GM23248 (cell line): ENCODE measurements at regions not wholly inside any gene's neighbourhood (a gene's known extent, or its start where the extent isn't known, plus 50 kb on each side); places are given as distances from the start of the nearest gene placed in this dataset.
A peak's percentile ranks its signal among the peaks of the same experiment; 100 is the strongest.

Source experiments
- DNase-seq: peaks from one replicate; pipeline ENCODE4 v3.0.0-alpha.2; 2015
- H2AFZ ChIP-seq: fragments of 200-600 bp; sonication (generic); 2 replicates; pipeline ENCODE4 v1.6.1; 2016; ENCODE audit warnings: antibody characterized with exemption
- H3F3A ChIP-seq: fragments of 200-600 bp; sonication (generic); 2 replicates; pipeline ENCODE4 v1.6.1; 2016; ENCODE audit warnings: mild to moderate bottlenecking, antibody characterized with exemption, mixed run types; ENCODE audit not compliant: insufficient read depth
- H3K27ac ChIP-seq: fragments of 200-600 bp; sonication (generic); 2 replicates; pipeline ENCODE4 v1.5.1; 2016; ENCODE audit warnings: mild to moderate bottlenecking
- H3K27me3 ChIP-seq: fragments of 200-600 bp; sonication (generic); replicated peaks from 2 replicates; pipeline ENCODE4 v1.6.1; 2016; ENCODE audit warnings: mild to moderate bottlenecking; ENCODE audit not compliant: insufficient read depth
- H3K36me3 ChIP-seq: fragments of 200-600 bp; sonication (generic); 2 replicates; pipeline ENCODE4 v1.6.1; 2016; ENCODE audit warnings: low read depth, mild to moderate bottlenecking
- H3K4me1 ChIP-seq: fragments of 200-600 bp; sonication (generic); 2 replicates; pipeline ENCODE4 v1.6.1; 2016; ENCODE audit warnings: mild to moderate bottlenecking; ENCODE audit not compliant: insufficient read depth
- H3K4me2 ChIP-seq: fragments of 200-600 bp; sonication (generic); one replicate; pipeline ENCODE4 v1.6.1; 2016; ENCODE audit warnings: mild to moderate bottlenecking; ENCODE audit not compliant: unreplicated experiment
- H3K4me3 ChIP-seq: fragments of 200-600 bp; sonication (generic); 2 replicates; pipeline ENCODE4 v1.5.1; 2016; ENCODE audit warnings: mild to moderate bottlenecking
- H3K79me2 ChIP-seq: fragments of 200-600 bp; sonication (generic); 2 replicates; pipeline ENCODE4 v1.6.1; 2016; ENCODE audit warnings: mild to moderate bottlenecking; ENCODE audit not compliant: insufficient read depth
- H3K9ac ChIP-seq: fragments of 200-600 bp; sonication (generic); 2 replicates; pipeline ENCODE4 v1.6.1; 2016; ENCODE audit warnings: mild to moderate bottlenecking
- H3K9me2 ChIP-seq: fragments of 200-600 bp; sonication (generic); 2 replicates; pipeline ENCODE4 v1.6.1; 2016; ENCODE audit warnings: mixed run types, mild to moderate bottlenecking, moderate library complexity; ENCODE audit not compliant: insufficient read depth
- H3K9me3 ChIP-seq: fragments of 200-600 bp; sonication (generic); one replicate; pipeline ENCODE4 v1.6.1; 2017; ENCODE audit warnings: low read depth
- H4K20me1 ChIP-seq: fragments of 200-600 bp; sonication (generic); 2 replicates; pipeline ENCODE4 v1.6.0; 2016; ENCODE audit not compliant: insufficient read depth
- EZH2 ChIP-seq: fragments of 200-600 bp; sonication (generic); IDR thresholded peaks from 2 replicates; pipeline ENCODE4 v1.6.1; 2018; ENCODE audit warnings: antibody characterized with exemption, mild to moderate bottlenecking; ENCODE audit not compliant: insufficient read depth, poor library complexity, severe bottlenecking
- EZH2phosphoT487 ChIP-seq: fragments of 200-600 bp; sonication (generic); IDR thresholded peaks from 2 replicates; pipeline ENCODE4 v1.6.1; 2018; ENCODE audit warnings: antibody characterized with exemption, moderate library complexity, mild to moderate bottlenecking, low read depth; ENCODE audit not compliant: insufficient read depth
- WGBS, 2 experiments: methylation state at CpG; one replicate each; pipeline ENCODE4 v1.1.6; 2015 to 2017; ENCODE audit warnings: low lambda C conversion rate in 2 of 2, low coverage in 1 of 2; ENCODE audit errors: missing lambda C conversion rate in 2 of 2; 5-methylcytosine and 5-hydroxymethylcytosine counted together
- in situ Hi-C: fragments of 300-500 bp; cut with MboI; formaldehyde crosslinking; loops from 2 replicates; pipeline ENCODE4 v1.15.0; 2020

GRCh38 chr5:173554038-173554955 is 62.2 kb downstream of the BOD1 start:
- in situ Hi-C loops: no loop called here
- no peak overlapping the region for H3K9ac ChIP-seq
- no peak overlapping the region for H3K27ac ChIP-seq
- H3K4me3 ChIP-seq: no peak overlapping the region
- WGBS, 2 experiments: 59 to 61% methylated on average over 12 of the region's 12 CpGs
- H3F3A ChIP-seq: no peaks in the 10 kb centered on the region
- H3K4me2 ChIP-seq: no peak overlapping the region
- no peaks in the 10 kb centered on the region for H3K9me3 ChIP-seq
- no peaks in the 10 kb centered on the region for H3K79me2 ChIP-seq
- no peaks in the 10 kb centered on the region for H3K27me3 ChIP-seq
- H2AFZ ChIP-seq: no peak overlapping the region
- no peaks in the 10 kb centered on the region for H3K9me2 ChIP-seq
- no peaks in the 10 kb centered on the region for H3K4me1 ChIP-seq
- DNase-seq: peak; percentile 8
- no peaks in the 10 kb centered on the region for H4K20me1 ChIP-seq
- TF ChIP-seq EZH2phosphoT487 (no peak), EZH2 (no peak)
- H3K36me3 ChIP-seq: no peaks in the 10 kb centered on the region

DNA sequence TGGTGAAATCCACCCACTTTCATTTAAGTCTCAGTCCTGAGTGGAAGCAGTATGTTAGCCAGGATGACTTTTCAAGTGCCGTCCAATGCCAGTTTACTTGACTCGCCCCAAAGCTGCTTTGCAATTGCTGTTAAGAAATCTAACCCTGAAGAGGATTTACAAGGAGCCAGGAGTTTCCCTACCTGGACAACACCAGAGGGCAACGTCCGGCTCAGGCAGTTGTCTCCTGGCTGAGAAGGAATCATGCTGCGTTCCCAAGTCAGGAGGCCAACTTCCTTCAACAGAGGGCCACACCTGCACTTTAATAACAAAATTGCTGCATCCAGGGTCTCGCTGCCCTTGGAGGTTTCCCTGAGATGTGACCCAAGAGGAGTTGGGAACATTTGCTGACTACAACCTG is 65.8 kb downstream of the BOD1 start:
- Histone ChIP-seq H3K9me3 (no peaks in the 10 kb centered on the region), H3K79me2 (no peaks in the 10 kb centered on the region), H3K27me3 (no peaks in the 10 kb centered on the region), H2AFZ (no peak overlapping the region), H3F3A (no peaks in the 10 kb centered on the region), H3K36me3 (no peaks in the 10 kb centered on the region), H4K20me1 (no peaks in the 10 kb centered on the region), H3K9me2 (no peaks in the 10 kb centered on the region), H3K4me2 (no peak overlapping the region), H3K4me1 (no peaks in the 10 kb centered on the region), H3K27ac (no peak overlapping the region), H3K4me3 (no peak overlapping the region), H3K9ac (no peak overlapping the region)
- no peak for TF ChIP-seq EZH2
- TF ChIP-seq EZH2phosphoT487: no peak
- in situ Hi-C loops: no loop called here
- WGBS, 2 experiments: 87 to 90% methylated on average over 6 of the region's 6 CpGs
- DNase-seq: no peak

- Histone ChIP-seq H3K9me2 (no peaks in the 10 kb centered on the region), H4K20me1 (no peaks in the 10 kb centered on the region), H3K79me2 (no peaks in the 10 kb centered on the region), H3K27ac (no peak overlapping the region), H3F3A (no peaks in the 10 kb centered on the region), H3K4me2 (no peak overlapping the region), H3K9ac (no peak overlapping the region), H2AFZ (no peak overlapping the region), H3K4me1 (no peaks in the 10 kb centered on the region), H3K27me3 (no peaks in the 10 kb centered on the region), H3K4me3 (no peak overlapping the region), H3K9me3 (no peaks in the 10 kb centered on the region), H3K36me3 (no peaks in the 10 kb centered on the region)
- WGBS, 2 experiments: 80 to 86% methylated on average over 3 of the region's 3 CpGs
- TF ChIP-seq EZH2 (no peak), EZH2phosphoT487 (no peak)
- DNase-seq: no peak
- in situ Hi-C loops: no loop called here
Observed at GRCh38 chr5:173549644-173550043, 66.8 kb downstream of the BOD1 start.

DNA sequence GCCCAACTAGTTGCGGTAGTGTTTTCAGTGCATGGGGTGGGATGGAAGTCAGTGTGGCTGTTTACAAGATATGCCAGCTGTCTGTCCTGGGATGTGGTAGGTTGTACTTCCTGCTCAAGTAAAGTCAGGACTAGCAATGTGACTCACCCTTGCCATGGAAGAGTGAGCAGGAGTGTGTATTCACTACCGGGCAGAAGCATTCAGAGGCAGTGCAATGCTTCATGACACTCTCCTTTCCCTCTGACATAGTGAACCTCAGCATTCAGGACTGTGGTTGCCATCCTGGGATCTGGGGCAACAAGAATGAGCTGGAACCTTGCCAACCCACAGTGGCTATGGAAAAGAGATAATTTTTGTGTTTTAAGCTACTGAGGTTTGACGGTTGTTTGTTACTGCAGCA is 68.9 kb downstream of the BOD1 start:
- in situ Hi-C loops: no loop called here
- DNase-seq: peak; percentile 21
- WGBS, 2 experiments: 87 to 94% methylated on average over 2 to 3 of the region's 3 CpGs

More for the DNA sequence above, 68.9 kb downstream of the BOD1 start:
- H3K9me2 ChIP-seq: no peaks in the 10 kb centered on the region
- no peak overlapping the region for H2AFZ ChIP-seq
- no peaks in the 10 kb centered on the region for H3K9me3 ChIP-seq
- no peaks in the 10 kb centered on the region for H3K36me3 ChIP-seq
- H3K4me3 ChIP-seq: no peak overlapping the region
- H3K79me2 ChIP-seq: no peaks in the 10 kb centered on the region
- no peak overlapping the region for H3K27ac ChIP-seq
- H3F3A ChIP-seq: no peaks in the 10 kb centered on the region
- H3K4me2 ChIP-seq: no peak overlapping the region
- TF ChIP-seq EZH2 (no peak), EZH2phosphoT487 (no peak)
- H4K20me1 ChIP-seq: no peaks in the 10 kb centered on the region
- no peaks in the 10 kb centered on the region for H3K4me1 ChIP-seq
- no peaks in the 10 kb centered on the region; the same call in 1 of the 2 replicates for H3K27me3 ChIP-seq
- H3K9ac ChIP-seq: no peak overlapping the region
